ENCODE measurements at regions not wholly inside any gene's neighbourhood (a gene's known extent, or its start where the extent isn't known, plus 50 kb on each side); places are given as distances from the start of the nearest gene placed in this dataset.
A peak's percentile ranks its signal among the peaks of the same experiment; 100 is the strongest.

DNA sequence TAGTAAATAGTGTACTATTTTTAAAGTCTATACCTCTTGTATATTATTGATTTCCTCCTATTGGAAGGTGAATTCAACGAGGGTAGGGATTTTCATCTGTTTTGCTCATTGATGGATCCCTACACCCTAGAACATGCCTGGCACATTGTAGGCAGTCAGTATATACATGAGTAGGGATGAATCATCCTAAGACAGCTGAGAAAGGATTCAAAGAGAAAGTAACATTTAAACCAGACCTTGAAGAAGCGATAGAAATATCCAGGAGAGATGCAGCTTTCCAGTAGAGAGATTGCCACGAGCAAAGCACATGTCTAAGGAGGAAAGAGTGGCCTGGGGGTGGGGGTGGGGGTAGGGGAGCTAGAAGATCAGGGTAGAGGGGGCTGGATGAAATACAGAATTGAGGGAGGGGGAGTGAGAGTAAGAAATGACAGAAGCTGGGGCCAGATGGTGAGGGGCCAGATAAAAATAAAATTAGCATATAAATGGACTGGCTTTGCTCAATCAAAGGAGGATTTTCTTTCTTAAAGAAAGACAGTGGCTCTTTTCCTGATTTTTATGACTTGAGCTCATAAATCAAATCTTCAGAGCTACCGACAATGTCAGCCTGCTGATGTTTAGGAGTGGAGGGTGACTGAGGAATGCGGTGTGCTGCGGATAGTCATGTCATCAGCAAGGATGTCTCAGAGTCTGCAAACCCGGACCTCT lies 168.2 kb downstream of the SAMD5 start:
- peak; percentile 52 for DNase-seq
- Histone ChIP-seq H4K20me1 (ENCODE audit: insufficient read depth, low read length) (no peaks in the 10 kb centered on the region), H2AFZ (replicated peaks; ENCODE audit: low read length, poor library complexity) (no peak overlapping the region), H3K27ac (ENCODE audit: insufficient read depth, low read length) (no peak overlapping the region), H3K14ac (replicated peaks; ENCODE audit: low read depth, low read length) (no peak overlapping the region), H3K4me3 (ENCODE audit: insufficient read depth, low read depth, low read length) (no peak overlapping the region), H4K5ac (ENCODE audit: low read depth, low read length) (no peak overlapping the region), H2BK20ac (ENCODE audit: low read depth, low read length) (no peak overlapping the region), H3K9ac (ENCODE audit: low read depth, low read length) (no peak overlapping the region), H3K36me3 (ENCODE audit: control insufficient read depth, insufficient read depth, low read length) (no peaks in the 10 kb centered on the region), H3K79me1 (ENCODE audit: low read depth in 1 of 2, low read length in 2 of 2) (no peaks in the 10 kb centered on the region), H3K4ac (ENCODE audit: low read depth, low read length) (no peak overlapping the region), H2AK5ac (ENCODE audit: low read depth, low read length) (no peak overlapping the region), H3K56ac (ENCODE audit: extremely low read depth, insufficient read depth, low read length) (no peak overlapping the region), H4K8ac (ENCODE audit: low read depth in 2 of 2, low read length in 2 of 2) (no peak overlapping the region), H3K9me3 (ENCODE audit: control insufficient read depth, insufficient read depth, low read length) (no peaks in the 10 kb centered on the region), H4K91ac (ENCODE audit: insufficient read depth, low read depth, low read length) (no peak overlapping the region), H3K9me1 (ENCODE audit: insufficient read depth, low read length) (no peaks in the 10 kb centered on the region), H3K18ac (ENCODE audit: low read depth, low read length) (no peak overlapping the region), H3K4me1 (ENCODE audit: control insufficient read depth, insufficient read depth, low read length) (no peaks in the 10 kb centered on the region), H2AK9ac (replicated peaks; ENCODE audit: low read depth, low read length, poor library complexity) (no peak overlapping the region), H2BK15ac (ENCODE audit: low read depth, low read length) (no peak overlapping the region), H3K27me3 (ENCODE audit: control insufficient read depth, insufficient read depth, low read length) (no peaks in the 10 kb centered on the region), H3K4me2 (ENCODE audit: low read depth, low read length) (no peak overlapping the region), H2BK120ac (ENCODE audit: low read depth, low read length) (no peak overlapping the region), H2BK5ac (ENCODE audit: low read depth, low read length, poor library complexity, severe bottlenecking) (no peak overlapping the region), H3K23ac (ENCODE audit: low read depth, low read length) (no peak overlapping the region)
- intact Hi-C loops (cut with micrococcal nuclease): no loop called here
- no peak for TF ChIP-seq RCOR1 (IDR thresholded peaks at IDR 0.05; ENCODE audit: insufficient replicate concordance, low read length)
- no peak for TF ChIP-seq MXI1 (IDR thresholded peaks at IDR 0.05; ENCODE audit: borderline replicate concordance, low read depth, low read length)
- TF ChIP-seq BHLHE40 (IDR thresholded peaks at IDR 0.05; ENCODE audit: low read depth, low read length): no peak
- TF ChIP-seq SMC3 (IDR thresholded peaks at IDR 0.05; ENCODE audit: low read depth, low read length): no peak
- TF ChIP-seq FOS (IDR thresholded peaks at IDR 0.05; ENCODE audit: low read depth, low read length): no peak
- no peak for TF ChIP-seq CEBPB (IDR thresholded peaks at IDR 0.05; ENCODE audit: low read depth, low read length)
- TF ChIP-seq, protein P1, sequence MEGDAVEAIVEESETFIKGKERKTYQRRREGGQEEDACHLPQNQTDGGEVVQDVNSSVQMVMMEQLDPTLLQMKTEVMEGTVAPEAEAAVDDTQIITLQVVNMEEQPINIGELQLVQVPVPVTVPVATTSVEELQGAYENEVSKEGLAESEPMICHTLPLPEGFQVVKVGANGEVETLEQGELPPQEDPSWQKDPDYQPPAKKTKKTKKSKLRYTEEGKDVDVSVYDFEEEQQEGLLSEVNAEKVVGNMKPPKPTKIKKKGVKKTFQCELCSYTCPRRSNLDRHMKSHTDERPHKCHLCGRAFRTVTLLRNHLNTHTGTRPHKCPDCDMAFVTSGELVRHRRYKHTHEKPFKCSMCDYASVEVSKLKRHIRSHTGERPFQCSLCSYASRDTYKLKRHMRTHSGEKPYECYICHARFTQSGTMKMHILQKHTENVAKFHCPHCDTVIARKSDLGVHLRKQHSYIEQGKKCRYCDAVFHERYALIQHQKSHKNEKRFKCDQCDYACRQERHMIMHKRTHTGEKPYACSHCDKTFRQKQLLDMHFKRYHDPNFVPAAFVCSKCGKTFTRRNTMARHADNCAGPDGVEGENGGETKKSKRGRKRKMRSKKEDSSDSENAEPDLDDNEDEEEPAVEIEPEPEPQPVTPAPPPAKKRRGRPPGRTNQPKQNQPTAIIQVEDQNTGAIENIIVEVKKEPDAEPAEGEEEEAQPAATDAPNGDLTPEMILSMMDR (conservative IDR thresholded peaks at IDR 0.05; ENCODE audit: low read depth, low read length): no peak
- TF ChIP-seq, protein P2, sequence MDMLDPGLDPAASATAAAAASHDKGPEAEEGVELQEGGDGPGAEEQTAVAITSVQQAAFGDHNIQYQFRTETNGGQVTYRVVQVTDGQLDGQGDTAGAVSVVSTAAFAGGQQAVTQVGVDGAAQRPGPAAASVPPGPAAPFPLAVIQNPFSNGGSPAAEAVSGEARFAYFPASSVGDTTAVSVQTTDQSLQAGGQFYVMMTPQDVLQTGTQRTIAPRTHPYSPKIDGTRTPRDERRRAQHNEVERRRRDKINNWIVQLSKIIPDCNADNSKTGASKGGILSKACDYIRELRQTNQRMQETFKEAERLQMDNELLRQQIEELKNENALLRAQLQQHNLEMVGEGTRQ (IDR thresholded peaks at IDR 0.05; ENCODE audit: low read depth, low read length): no peak
- no peak for TF ChIP-seq MAZ (IDR thresholded peaks at IDR 0.05; ENCODE audit: borderline replicate concordance, low read depth, low read length)
- no peak for TF ChIP-seq MAFK (IDR thresholded peaks at IDR 0.05; ENCODE audit: low read depth, low read length)
- TF ChIP-seq CHD1 (IDR thresholded peaks at IDR 0.05; ENCODE audit: low read depth, low read length): no peak
- TF ChIP-seq, protein P3, sequence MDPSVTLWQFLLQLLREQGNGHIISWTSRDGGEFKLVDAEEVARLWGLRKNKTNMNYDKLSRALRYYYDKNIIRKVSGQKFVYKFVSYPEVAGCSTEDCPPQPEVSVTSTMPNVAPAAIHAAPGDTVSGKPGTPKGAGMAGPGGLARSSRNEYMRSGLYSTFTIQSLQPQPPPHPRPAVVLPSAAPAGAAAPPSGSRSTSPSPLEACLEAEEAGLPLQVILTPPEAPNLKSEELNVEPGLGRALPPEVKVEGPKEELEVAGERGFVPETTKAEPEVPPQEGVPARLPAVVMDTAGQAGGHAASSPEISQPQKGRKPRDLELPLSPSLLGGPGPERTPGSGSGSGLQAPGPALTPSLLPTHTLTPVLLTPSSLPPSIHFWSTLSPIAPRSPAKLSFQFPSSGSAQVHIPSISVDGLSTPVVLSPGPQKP (IDR thresholded peaks at IDR 0.05; ENCODE audit: borderline replicate concordance, low read depth, low read length): no peak
- no peak for TF ChIP-seq NFE2L2 (IDR thresholded peaks at IDR 0.05; ENCODE audit: low read depth, low read length)
- TF ChIP-seq RFX5 (IDR thresholded peaks at IDR 0.05; ENCODE audit: low read depth, low read length): no peak
- TF ChIP-seq RAD21 (IDR thresholded peaks at IDR 0.05; ENCODE audit: low read length): no peak
- peak; percentile 63 for ATAC-seq (ENCODE audit: low read depth)
- in situ Hi-C loops (cut with MboI; ENCODE audit: low sequenced_read_pairs): no loop called here
- WGBS, 2 experiments (ENCODE audit: extremely low coverage in 2 of 2, insufficient read length in 1 of 2): 90% methylated on average over 5 of the region's 7 CpGs; no CpG with 5 or more reads in 1 of the 2 experiments
- BruUV-seq (replicated peaks): no TSS peak
- CTCF ChIA-PET: no interaction called here
- dilution Hi-C loops (cut with HindIII; ENCODE audit: low sequenced_read_pairs, unreplicated experiment): no loop called here
- POLR2A ChIA-PET (ENCODE audit: unreplicated experiment): no interaction called here

All from IMR-90 (cell line).